RWPE1 (cell line): ENCODE measurements at regions not wholly inside any gene's neighbourhood (a gene's known extent, or its start where the extent isn't known, plus 50 kb on each side); places are given as distances from the start of the nearest gene placed in this dataset.

Source experiments
- CTCF ChIA-PET: fragments of 350-600 bp; sonication (Branson Sonifier 250); formaldehyde crosslinking; extraction: SDS; loops from one replicate; lab custom pipeline; 2021; lab: Yijun Ruan, JAX
- POLR2A ChIA-PET: fragments of 400-600 bp; formaldehyde crosslinking; extraction: SDS; loops from one replicate; lab custom pipeline; 2020; ENCODE audit warnings: antibody characterized with exemption; ENCODE audit not compliant: low non-redundant PET; lab: Yijun Ruan, JAX
- DNase-seq: peaks from one replicate; pipeline ENCODE4 v3.0.0; 2012; ENCODE audit warnings: low spot score
- H3K27ac ChIP-seq: fragments of 450-650 bp; 2 replicates; pipeline ENCODE4 v1.5.1; 2017
- CTCF ChIP-seq: fragments of 450-650 bp; conservative IDR thresholded peaks from 2 replicates; pipeline ENCODE4 v1.5.1; 2017; ENCODE audit warnings: low read depth, mild to moderate bottlenecking

GRCh38 chr12:13368431-13368830, 171.9 kb downstream of the EMP1 start:
- no peak for TF ChIP-seq CTCF
- ChIA-PET CTCF (no interaction called here), POLR2A (no interaction called here)
- no peak for DNase-seq
- H3K27ac ChIP-seq: no peak overlapping the region

- H3K27ac ChIP-seq: no peak overlapping the region
- TF ChIP-seq CTCF: no peak
- CTCF ChIA-PET: no interaction called here
- no peak for DNase-seq
- POLR2A ChIA-PET: no interaction called here
Observed at GRCh38 chr12:13367973-13368372, 171.4 kb downstream of the EMP1 start.

- no peak overlapping the region for H3K27ac ChIP-seq
- DNase-seq: no peak
- POLR2A ChIA-PET: no interaction called here
- CTCF ChIA-PET: interaction anchor here (1.1 kb wide), 1 partner anchor 296 kb away, joined by 3 read pairs; no protein-coding TSS in a partner anchor
- TF ChIP-seq CTCF: no peak
Observed at GRCh38 chr12:13365748-13366366, 169.3 kb downstream of the EMP1 start.

- peak; percentile 70 for TF ChIP-seq CTCF
- ChIA-PET POLR2A (no interaction called here), CTCF (interaction anchor here (0.5 to 1.8 kb wide), 19 partner anchors 9 to 307 kb away, joined by 3 to 16 read pairs (median 4); no protein-coding TSS in a partner anchor)
- no peak overlapping the region for H3K27ac ChIP-seq
- DNase-seq: peak; percentile 64
Observed at GRCh38 chr12:13362260-13362841, 165.8 kb downstream of the EMP1 start.

- no peak for DNase-seq
- no peak for TF ChIP-seq CTCF
- no peak overlapping the region for H3K27ac ChIP-seq
- POLR2A ChIA-PET: no interaction called here
- CTCF ChIA-PET: no interaction called here
Observed at GRCh38 chr12:13359636-13360035, 163.1 kb downstream of the EMP1 start.

DNA sequence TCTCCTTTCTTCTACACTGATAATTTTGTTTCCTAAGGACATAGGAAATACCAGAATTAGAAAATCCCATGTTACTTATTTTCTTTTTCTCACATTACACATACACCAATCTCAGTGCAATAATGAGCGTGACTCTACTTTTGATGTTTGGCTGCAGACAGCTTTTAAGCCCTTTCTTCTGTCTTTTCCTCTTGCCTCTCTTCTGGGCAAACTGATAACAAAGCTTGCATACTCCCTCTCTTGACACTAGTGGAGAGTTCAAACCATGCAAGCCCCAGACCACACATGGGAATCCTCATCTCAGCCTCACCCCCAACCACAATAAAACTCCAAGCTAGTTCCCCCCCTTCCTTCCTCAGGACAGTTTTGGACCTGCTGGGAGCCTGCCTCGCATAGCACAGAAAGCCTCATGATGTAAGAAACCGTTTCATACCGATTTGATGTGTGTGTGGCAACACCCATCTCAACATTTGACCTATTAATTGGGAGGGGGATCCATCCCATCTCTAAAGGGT, 161.9 kb downstream of the EMP1 start:
- POLR2A ChIA-PET: no interaction called here
- DNase-seq: no peak
- CTCF ChIA-PET: no interaction called here
- no peak overlapping the region for H3K27ac ChIP-seq
- no peak for TF ChIP-seq CTCF
